Tibial artery (tissue), 4 donors: ENCODE measurements at regions not wholly inside any gene's neighbourhood (a gene's known extent, or its start where the extent isn't known, plus 50 kb on each side); places are given as distances from the start of the nearest gene placed in this dataset.

Experiments
- DNase-seq, 2 donors: peaks; one replicate each; pipeline ENCODE4 v3.0.0-alpha.2; 2019
- H3K27ac ChIP-seq, 2 donors: fragments of 200-600 bp; sonication (generic) in 1 of 2; 1 replicate in 1 of 2; 2 replicates in 1 of 2; pipeline ENCODE4 v1.5.1; 2018 to 2019; ENCODE audit warnings: mild to moderate bottlenecking in 1 of 2
- H3K27me3 ChIP-seq, 2 donors: fragments of 200-600 bp; sonication (generic) in 1 of 2; one replicate each; pipeline versions ENCODE4 v1.5.1 to v1.6.0; 2016 to 2019
- H3K36me3 ChIP-seq, 3 donors: fragments of 200-600 bp; sonication (generic) in 2 of 3; one replicate each; pipeline ENCODE4 v1.5.1; 2016 to 2019; ENCODE audit warnings: mild to moderate bottlenecking in 2 of 3
- H3K4me1 ChIP-seq, 4 donors: fragments of 200-600 bp; sonication (generic) in 2 of 4; 1 replicate in 3 of 4; 2 replicates in 1 of 4; pipeline ENCODE4 v1.5.1; 2016 to 2019
- H3K4me3 ChIP-seq, 2 donors: fragments of 200-600 bp; sonication (generic) in 1 of 2; 1 replicate in 1 of 2; 2 replicates in 1 of 2; pipeline ENCODE4 v1.5.1; 2018 to 2019; ENCODE audit warnings: mild to moderate bottlenecking in 2 of 2
- H3K9me3 ChIP-seq, 3 donors: fragments of 200-600 bp; sonication (generic) in 1 of 3; one replicate each; pipeline ENCODE4 v1.5.1; 2016 to 2019
- intact Hi-C: fragments of 100-400 bp; cut with DNase I; formaldehyde crosslinking; loops from one replicate; pipeline ENCODE4 v1.15.0; 2023; ENCODE audit warnings: low total_unique reads
- TF ChIP-seq, protein P1 (sequence below), 2 experiments: fragments of 200-600 bp in 1 of 2; fragments of 450-650 bp in 1 of 2; IDR thresholded peaks; one replicate each; pipeline ENCODE4 v1.5.1; 2017 to 2019; ENCODE audit warnings: antibody characterized with exemption in 2 of 2, mild to moderate bottlenecking in 1 of 2, moderate library complexity in 1 of 2

- no peak for DNase-seq
- Histone ChIP-seq H3K36me3 (no peaks in the 10 kb centered on the region), H3K27ac (no peak overlapping the region), H3K4me3 (no peak overlapping the region), H3K4me1 (no peaks in the 10 kb centered on the region), H3K9me3 (no peaks in the 10 kb centered on the region), H3K27me3 (no peaks in the 10 kb centered on the region)
- intact Hi-C loops: no loop called here
- TF ChIP-seq, protein P1, sequence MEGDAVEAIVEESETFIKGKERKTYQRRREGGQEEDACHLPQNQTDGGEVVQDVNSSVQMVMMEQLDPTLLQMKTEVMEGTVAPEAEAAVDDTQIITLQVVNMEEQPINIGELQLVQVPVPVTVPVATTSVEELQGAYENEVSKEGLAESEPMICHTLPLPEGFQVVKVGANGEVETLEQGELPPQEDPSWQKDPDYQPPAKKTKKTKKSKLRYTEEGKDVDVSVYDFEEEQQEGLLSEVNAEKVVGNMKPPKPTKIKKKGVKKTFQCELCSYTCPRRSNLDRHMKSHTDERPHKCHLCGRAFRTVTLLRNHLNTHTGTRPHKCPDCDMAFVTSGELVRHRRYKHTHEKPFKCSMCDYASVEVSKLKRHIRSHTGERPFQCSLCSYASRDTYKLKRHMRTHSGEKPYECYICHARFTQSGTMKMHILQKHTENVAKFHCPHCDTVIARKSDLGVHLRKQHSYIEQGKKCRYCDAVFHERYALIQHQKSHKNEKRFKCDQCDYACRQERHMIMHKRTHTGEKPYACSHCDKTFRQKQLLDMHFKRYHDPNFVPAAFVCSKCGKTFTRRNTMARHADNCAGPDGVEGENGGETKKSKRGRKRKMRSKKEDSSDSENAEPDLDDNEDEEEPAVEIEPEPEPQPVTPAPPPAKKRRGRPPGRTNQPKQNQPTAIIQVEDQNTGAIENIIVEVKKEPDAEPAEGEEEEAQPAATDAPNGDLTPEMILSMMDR (IDR thresholded peaks at IDR 0.05): no peak
Observed at GRCh38 chr1:187143783-187144182, 315.0 kb downstream of the PLA2G4A start.

- H3K4me3 ChIP-seq: no peak overlapping the region
- H3K27me3 ChIP-seq: no peaks in the 10 kb centered on the region
- TF ChIP-seq, protein P1 (IDR thresholded peaks at IDR 0.05): no peak
- H3K36me3 ChIP-seq: no peaks in the 10 kb centered on the region
- intact Hi-C loops: no loop called here
- DNase-seq: no peak
- H3K9me3 ChIP-seq: no peaks in the 10 kb centered on the region
- no peaks in the 10 kb centered on the region for H3K4me1 ChIP-seq
- H3K27ac ChIP-seq: no peak overlapping the region
Observed at GRCh38 chr1:187146388-187146787, 317.6 kb downstream of the PLA2G4A start.

- no peaks in the 10 kb centered on the region for H3K36me3 ChIP-seq
- TF ChIP-seq, protein P1 (IDR thresholded peaks at IDR 0.05): no peak
- peaks cover 0 to 15% (median 4%) of the 10 kb centered on the region in 3 donors for H3K9me3 ChIP-seq
- H3K4me3 ChIP-seq: no peak overlapping the region
- intact Hi-C loops: no loop called here
- H3K27ac ChIP-seq: no peak overlapping the region
- no peaks in the 10 kb centered on the region for H3K4me1 ChIP-seq
- no peak for DNase-seq
- H3K27me3 ChIP-seq: no peaks in the 10 kb centered on the region
Observed at GRCh38 chr1:187151555-187151954, 322.8 kb downstream of the PLA2G4A start.

- intact Hi-C loops: no loop called here
- no peaks in the 10 kb centered on the region for H3K36me3 ChIP-seq
- no peaks in the 10 kb centered on the region for H3K27me3 ChIP-seq
- peaks cover 0 to 15% (median 4%) of the 10 kb centered on the region in 3 donors for H3K9me3 ChIP-seq
- H3K4me1 ChIP-seq: no peaks in the 10 kb centered on the region
- DNase-seq: no peak
- H3K4me3 ChIP-seq: no peak overlapping the region
- H3K27ac ChIP-seq: no peak overlapping the region
- TF ChIP-seq, protein P1 (IDR thresholded peaks at IDR 0.05): no peak
Observed at GRCh38 chr1:187153047-187153446, 324.3 kb downstream of the PLA2G4A start.

GRCh38 chr1:187157115-187157514 lies 328.4 kb downstream of the PLA2G4A start:
- Histone ChIP-seq H3K27ac (no peak overlapping the region), H3K36me3 (no peaks in the 10 kb centered on the region), H3K27me3 (no peaks in the 10 kb centered on the region), H3K4me1 (no peaks in the 10 kb centered on the region), H3K4me3 (no peak overlapping the region), H3K9me3 (peaks cover 0 to 9% (median 4%) of the 10 kb centered on the region in 3 donors)
- DNase-seq: no peak
- intact Hi-C loops: no loop called here
- TF ChIP-seq, protein P1 (IDR thresholded peaks at IDR 0.05): no peak

GRCh38 chr1:187157552-187157951 lies 328.8 kb downstream of the PLA2G4A start:
- Histone ChIP-seq H3K27ac (no peak overlapping the region), H3K27me3 (no peaks in the 10 kb centered on the region), H3K4me1 (no peaks in the 10 kb centered on the region), H3K9me3 (peaks cover 0 to 9% (median 4%) of the 10 kb centered on the region in 3 donors), H3K4me3 (no peak overlapping the region), H3K36me3 (no peaks in the 10 kb centered on the region)
- DNase-seq: no peak
- intact Hi-C loops: no loop called here
- TF ChIP-seq, protein P1 (IDR thresholded peaks at IDR 0.05): no peak
